Gastrocnemius medialis (tissue), 4 donors: ENCODE measurements at regions not wholly inside any gene's neighbourhood (a gene's known extent, or its start where the extent isn't known, plus 50 kb on each side); places are given as distances from the start of the nearest gene placed in this dataset.

Experiments
- CTCF ChIP-seq, 5 experiments: fragments of 450-650 bp in 3 of 5; fragments of 200-600 bp in 2 of 5; sonication (generic) in 2 of 5; IDR thresholded peaks in 4 of 5; conservative IDR thresholded peaks in 1 of 5; 1 replicate in 4 of 5; 2 replicates in 1 of 5; pipeline ENCODE4 v1.5.1; 2016 to 2019; ENCODE audit warnings: antibody characterized with exemption in 5 of 5, mild to moderate bottlenecking in 3 of 5, moderate library complexity in 3 of 5
- POLR2A ChIP-seq, 2 donors: fragments of 450-650 bp; IDR thresholded peaks; one replicate each; pipeline ENCODE4 v1.6.1; 2017; ENCODE audit warnings: antibody characterized with exemption in 2 of 2, mild to moderate bottlenecking in 2 of 2, moderate library complexity in 2 of 2

GRCh38 chr4:27178061-27178460 is 317.4 kb downstream of the STIM2 start:
- no peak for TF ChIP-seq POLR2A (IDR thresholded peaks at IDR 0.05)
- TF ChIP-seq CTCF (IDR thresholded peaks at IDR 0.05 in 4 of 5, conservative IDR thresholded peaks at IDR 0.05 in 1 of 5): no peak
